ENCODE measurements at regions not wholly inside any gene's neighbourhood (a gene's known extent, or its start where the extent isn't known, plus 50 kb on each side); places are given as distances from the start of the nearest gene placed in this dataset.

DNA sequence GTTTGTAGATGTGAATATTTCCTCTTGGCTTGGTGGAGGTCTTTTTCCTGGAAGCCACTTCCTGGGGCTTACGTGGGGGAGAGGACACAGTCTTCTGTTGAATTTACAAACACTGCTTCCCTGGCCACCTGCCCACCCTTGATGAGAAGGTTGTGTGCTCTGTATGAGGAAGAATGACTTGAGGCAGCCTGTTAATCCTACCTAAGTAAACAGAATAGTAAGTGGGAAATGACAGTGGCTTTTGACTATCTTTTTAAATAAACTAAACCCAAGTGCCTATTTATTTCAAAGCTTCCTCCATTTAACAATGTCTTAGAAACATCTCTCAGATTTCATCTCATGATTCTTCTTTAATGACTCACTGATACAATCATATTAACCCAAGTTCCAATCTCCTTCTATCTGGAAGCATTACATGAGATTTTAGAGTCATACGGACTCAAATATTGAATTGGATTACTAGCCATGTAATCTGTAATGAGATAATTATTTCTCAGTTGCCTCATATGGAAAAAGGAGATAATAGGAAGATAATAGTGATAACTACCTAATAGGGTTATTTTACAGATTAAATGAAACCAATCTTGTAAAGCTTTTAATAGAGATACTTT, 96.6 kb upstream of the SMIM36 start:
- TF ChIP-seq, protein P1, sequence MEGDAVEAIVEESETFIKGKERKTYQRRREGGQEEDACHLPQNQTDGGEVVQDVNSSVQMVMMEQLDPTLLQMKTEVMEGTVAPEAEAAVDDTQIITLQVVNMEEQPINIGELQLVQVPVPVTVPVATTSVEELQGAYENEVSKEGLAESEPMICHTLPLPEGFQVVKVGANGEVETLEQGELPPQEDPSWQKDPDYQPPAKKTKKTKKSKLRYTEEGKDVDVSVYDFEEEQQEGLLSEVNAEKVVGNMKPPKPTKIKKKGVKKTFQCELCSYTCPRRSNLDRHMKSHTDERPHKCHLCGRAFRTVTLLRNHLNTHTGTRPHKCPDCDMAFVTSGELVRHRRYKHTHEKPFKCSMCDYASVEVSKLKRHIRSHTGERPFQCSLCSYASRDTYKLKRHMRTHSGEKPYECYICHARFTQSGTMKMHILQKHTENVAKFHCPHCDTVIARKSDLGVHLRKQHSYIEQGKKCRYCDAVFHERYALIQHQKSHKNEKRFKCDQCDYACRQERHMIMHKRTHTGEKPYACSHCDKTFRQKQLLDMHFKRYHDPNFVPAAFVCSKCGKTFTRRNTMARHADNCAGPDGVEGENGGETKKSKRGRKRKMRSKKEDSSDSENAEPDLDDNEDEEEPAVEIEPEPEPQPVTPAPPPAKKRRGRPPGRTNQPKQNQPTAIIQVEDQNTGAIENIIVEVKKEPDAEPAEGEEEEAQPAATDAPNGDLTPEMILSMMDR (IDR thresholded peaks at IDR 0.05): no peak
- TF ChIP-seq POLR2A (IDR thresholded peaks at IDR 0.05): no peak
